Neuronal stem cell (in vitro differentiated cells): ENCODE measurements at regions not wholly inside any gene's neighbourhood (a gene's known extent, or its start where the extent isn't known, plus 50 kb on each side); places are given as distances from the start of the nearest gene placed in this dataset.
"Not testable (repeated sequence)": the region's sequence is repeated elsewhere in the genome, so short reads cannot be mapped to it uniquely, and the experiment has no call there.

Source experiments
- DNase-seq: peaks from one replicate; pipeline ENCODE4 v3.0.0-alpha.2; 2013; ENCODE audit warnings: low spot score
- H2AFZ ChIP-seq: one replicate; pipeline ENCODE4 v1.6.1; 2013; ENCODE audit warnings: mild to moderate bottlenecking, low read length, inconsistent platforms
- H2AK5ac ChIP-seq: 2 replicates; pipeline ENCODE4 v1.6.1; 2013; ENCODE audit warnings: low read depth, mild to moderate bottlenecking, inconsistent platforms, low read length, moderate library complexity, mixed read lengths
- H2BK120ac ChIP-seq: 2 replicates; pipeline ENCODE4 v1.6.1; 2013; ENCODE audit warnings: low read depth, mild to moderate bottlenecking, inconsistent platforms, low read length, moderate library complexity, mixed read lengths
- H2BK12ac ChIP-seq: one replicate; pipeline ENCODE4 v1.6.1; 2013; ENCODE audit warnings: low read length, inconsistent platforms
- H2BK15ac ChIP-seq: 2 replicates; pipeline ENCODE4 v1.6.1; 2013; ENCODE audit warnings: mild to moderate bottlenecking, low read length, inconsistent platforms, mixed read lengths
- H2BK5ac ChIP-seq: one replicate; pipeline ENCODE4 v1.6.1; 2013; ENCODE audit warnings: inconsistent platforms, mild to moderate bottlenecking, low read length, moderate library complexity
- H3K14ac ChIP-seq: one replicate; pipeline ENCODE4 v1.6.1; 2013; ENCODE audit warnings: low read length, inconsistent platforms
- H3K18ac ChIP-seq: 2 replicates; pipeline ENCODE4 v1.6.1; 2013; ENCODE audit warnings: low read length, inconsistent platforms
- H3K23ac ChIP-seq: 2 replicates; pipeline ENCODE4 v1.6.1; 2013; ENCODE audit warnings: low read depth, mild to moderate bottlenecking, mixed read lengths, low read length, inconsistent platforms; ENCODE audit not compliant: poor library complexity
- H3K27ac ChIP-seq: replicated peaks from 3 replicates; pipeline ENCODE4 v1.5.1; 2013; ENCODE audit warnings: low read length, inconsistent platforms
- H3K27me3 ChIP-seq, 3 experiments: 2 replicates each; pipeline ENCODE4 v1.6.1; 2013; ENCODE audit warnings: low read length in 3 of 3, mild to moderate bottlenecking in 2 of 3, inconsistent platforms in 1 of 3, low read depth in 1 of 3, mixed read lengths in 1 of 3, moderate library complexity in 1 of 3; ENCODE audit not compliant: control insufficient read depth in 3 of 3, insufficient read depth in 3 of 3
- H3K36me3 ChIP-seq, 2 donors: replicated peaks in 1 of 2; 2 replicates each; pipeline ENCODE4 v1.6.1; 2013; ENCODE audit warnings: low read length in 2 of 2; ENCODE audit not compliant: control insufficient read depth in 2 of 2, insufficient read depth in 2 of 2
- H3K4ac ChIP-seq: 2 replicates; pipeline ENCODE4 v1.6.1; 2013; ENCODE audit warnings: inconsistent platforms, mild to moderate bottlenecking, low read length, moderate library complexity
- H3K4me1 ChIP-seq, 2 donors: 1 replicate in 1 of 2; 2 replicates in 1 of 2; pipeline ENCODE4 v1.6.1; 2013; ENCODE audit warnings: low read length in 2 of 2, low read depth in 1 of 2; ENCODE audit not compliant: control insufficient read depth in 2 of 2, insufficient read depth in 1 of 2
- H3K4me2 ChIP-seq: one replicate; pipeline ENCODE4 v1.6.1; 2013; ENCODE audit warnings: mild to moderate bottlenecking, low read length, inconsistent platforms; ENCODE audit not compliant: insufficient read depth, poor library complexity, severe bottlenecking
- H3K4me3 ChIP-seq, 2 donors: 2 replicates each; pipeline ENCODE4 v1.5.1; 2013; ENCODE audit warnings: low read length in 2 of 2, mild to moderate bottlenecking in 2 of 2, inconsistent platforms in 1 of 2, moderate library complexity in 1 of 2
- H3K79me1 ChIP-seq: one replicate; pipeline ENCODE4 v1.6.1; 2013; ENCODE audit warnings: low read depth, mild to moderate bottlenecking, inconsistent platforms, low read length, moderate library complexity
- H3K9ac ChIP-seq: one replicate; pipeline ENCODE4 v1.6.1; 2013; ENCODE audit warnings: mild to moderate bottlenecking, low read depth, low read length, inconsistent platforms; ENCODE audit not compliant: poor library complexity
- H3K9me3 ChIP-seq, 2 donors: replicated peaks in 1 of 2; 2 replicates each; pipeline versions ENCODE3 to v1.6.1; 2013; ENCODE audit warnings: low read length in 2 of 2, mild to moderate bottlenecking in 2 of 2, inconsistent platforms in 1 of 2, low read depth in 1 of 2, mixed read lengths in 1 of 2, moderate library complexity in 1 of 2; ENCODE audit not compliant: control insufficient read depth in 2 of 2, insufficient read depth in 1 of 2
- H4K8ac ChIP-seq: one replicate; pipeline ENCODE4 v1.6.1; 2013; ENCODE audit warnings: low read depth, mild to moderate bottlenecking, inconsistent platforms, low read length, moderate library complexity
- H4K91ac ChIP-seq: one replicate; pipeline ENCODE4 v1.6.1; 2013; ENCODE audit warnings: low read length, low read depth, mild to moderate bottlenecking, inconsistent platforms; ENCODE audit not compliant: poor library complexity
- WGBS, 2 donors: extraction: QIAGEN DNeasy Blood & Tissue Kit; methylation state at CpG; one replicate each; pipeline ENCODE4 v1.1.7; 2013; ENCODE audit warnings: missing lambda C conversion rate in 2 of 2, mixed read lengths in 1 of 2; ENCODE audit not compliant: insufficient read length in 2 of 2, insufficient replicate concordance in 1 of 2; ENCODE audit errors: extremely low coverage in 2 of 2; 5-methylcytosine and 5-hydroxymethylcytosine counted together

DNA sequence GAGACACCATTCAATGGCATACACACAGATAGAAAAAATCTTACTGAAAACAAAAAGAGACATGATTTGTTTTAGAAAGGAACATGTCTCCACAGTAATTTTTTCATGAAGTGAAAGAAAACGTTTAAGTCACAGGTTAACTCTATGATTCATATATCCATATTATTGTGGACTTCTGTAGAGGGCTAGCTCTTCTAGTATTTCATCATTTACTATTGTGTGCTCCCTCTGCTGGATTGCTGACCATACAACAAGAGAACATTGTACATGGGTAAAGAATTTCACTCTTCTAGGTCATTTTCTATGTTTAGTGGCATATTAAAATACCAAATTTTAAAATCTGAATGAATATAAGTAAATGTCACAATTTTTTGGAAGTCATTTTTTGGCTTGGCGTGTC, 91.8 kb upstream of the POU3F4 start:
- no peak overlapping the region for H3K18ac ChIP-seq
- H3K27me3 ChIP-seq: no peaks in the 10 kb centered on the region
- H3K36me3 ChIP-seq: no peaks in the 10 kb centered on the region
- no peak overlapping the region for H4K8ac ChIP-seq
- no peak for DNase-seq
- H2AK5ac ChIP-seq: no peak overlapping the region
- no peak overlapping the region for H2BK5ac ChIP-seq
- H3K23ac ChIP-seq: no peak overlapping the region
- no peak overlapping the region for H3K4me3 ChIP-seq
- H3K4ac ChIP-seq: no peak overlapping the region
- no peak overlapping the region for H3K4me2 ChIP-seq
- H3K9me3 ChIP-seq: no peaks in the 10 kb centered on the region
- no peak overlapping the region for H3K14ac ChIP-seq
- no peak overlapping the region for H2BK12ac ChIP-seq
- H3K79me1 ChIP-seq: peaks cover 2% of the 10 kb centered on the region
- H4K91ac ChIP-seq: no peak overlapping the region
- WGBS, 2 donors: no CpG with 5 or more reads among the region's 2 CpGs
- H3K9ac ChIP-seq: no peak overlapping the region
- no peak overlapping the region for H2BK15ac ChIP-seq
- H2AFZ ChIP-seq: no peak overlapping the region
- no peaks in the 10 kb centered on the region for H3K4me1 ChIP-seq
- H3K27ac ChIP-seq: no peak overlapping the region
- no peak overlapping the region for H2BK120ac ChIP-seq

DNA sequence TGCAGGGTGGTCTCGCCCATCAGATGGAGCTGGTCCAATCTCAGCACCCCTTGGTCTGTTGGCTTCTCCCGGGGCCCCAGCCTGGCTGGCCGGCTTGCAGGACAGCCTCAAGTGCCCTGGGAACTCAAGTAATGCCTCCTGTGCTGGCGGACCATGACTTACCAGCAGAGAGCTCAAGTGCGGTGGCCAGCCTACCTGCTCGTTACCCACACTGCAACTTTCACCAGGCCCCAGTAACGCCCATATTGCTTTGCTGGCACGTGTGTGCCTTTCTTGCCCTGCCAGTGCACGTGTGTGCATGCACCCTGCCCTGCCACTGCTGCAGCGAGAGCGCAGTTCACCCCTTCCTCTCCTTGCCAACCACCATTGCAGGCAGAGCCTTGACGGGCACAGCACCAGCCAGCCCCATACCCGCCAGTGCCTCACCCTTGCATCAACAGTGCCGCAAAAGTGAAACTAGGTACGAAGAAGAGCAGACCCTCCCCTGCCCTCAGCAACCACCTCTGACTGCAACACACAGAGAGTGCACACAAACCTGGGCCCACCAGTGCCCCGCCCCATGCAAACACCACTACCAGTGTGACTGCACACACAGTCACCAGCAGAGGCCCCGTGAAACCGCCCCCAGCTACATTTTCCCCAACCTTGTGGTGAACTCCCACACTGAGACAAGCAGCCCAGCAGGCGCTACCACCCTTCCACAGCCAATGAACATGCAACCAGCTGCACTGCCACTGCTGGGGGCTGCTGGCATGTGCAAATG, 88.9 kb upstream of the POU3F4 start:
- no peaks in the 10 kb centered on the region for H3K4me1 ChIP-seq
- no peak overlapping the region for H4K91ac ChIP-seq
- no peak overlapping the region for H3K23ac ChIP-seq
- no peak overlapping the region for H2AFZ ChIP-seq
- peak overlapping the region; percentile 56 for H3K14ac ChIP-seq
- peaks cover 2% of the 10 kb centered on the region for H3K79me1 ChIP-seq
- no peak overlapping the region for H3K18ac ChIP-seq
- no peak overlapping the region for H2BK120ac ChIP-seq
- no peaks in the 10 kb centered on the region for H3K9me3 ChIP-seq
- H3K36me3 ChIP-seq: no peaks in the 10 kb centered on the region
- no CpG with 5 or more reads among the region's 19 CpGs for WGBS, 2 donors
- H3K4me2 ChIP-seq: no peak overlapping the region
- H3K4ac ChIP-seq: no peak overlapping the region
- no peak overlapping the region for H3K27ac ChIP-seq
- H3K9ac ChIP-seq: no peak overlapping the region
- no peak overlapping the region for H2AK5ac ChIP-seq
- no peaks in the 10 kb centered on the region for H3K27me3 ChIP-seq
- DNase-seq: no peak
- H4K8ac ChIP-seq: no peak overlapping the region
- no peak overlapping the region for H2BK15ac ChIP-seq
- no peak overlapping the region for H2BK12ac ChIP-seq
- H2BK5ac ChIP-seq: no peak overlapping the region
- no peak overlapping the region for H3K4me3 ChIP-seq

DNA sequence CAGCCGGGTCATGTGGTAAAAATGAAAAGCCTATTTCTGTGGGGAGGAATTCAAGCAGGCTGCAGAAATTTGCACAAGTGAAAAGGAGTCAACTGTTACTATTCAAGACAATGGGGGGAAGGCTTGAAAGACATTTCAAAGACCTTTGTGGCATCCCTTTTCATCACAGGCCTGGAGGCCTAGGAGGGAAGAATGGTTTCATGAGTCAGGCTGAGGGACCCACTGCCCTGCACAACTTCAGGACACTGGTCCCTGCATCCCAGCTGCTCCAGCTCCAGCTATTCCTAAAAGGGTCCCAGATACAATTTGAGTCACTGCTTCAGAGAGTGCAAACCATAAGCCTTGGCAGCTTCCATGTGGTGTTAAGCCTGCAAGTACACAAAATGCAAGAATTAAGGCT, 85.3 kb upstream of the POU3F4 start:
- Histone ChIP-seq H3K9me3 (no peaks in the 10 kb centered on the region), H3K4me3 (no peak overlapping the region), H3K79me1 (peaks cover 2% of the 10 kb centered on the region), H3K4me1 (no peaks in the 10 kb centered on the region), H3K36me3 (no peaks in the 10 kb centered on the region), H3K4me2 (no peak overlapping the region), H3K27ac (no peak overlapping the region), H2AK5ac (no peak overlapping the region), H2BK12ac (no peak overlapping the region), H2BK5ac (no peak overlapping the region), H2BK15ac (no peak overlapping the region), H4K8ac (no peak overlapping the region), H3K18ac (no peak overlapping the region), H4K91ac (no peak overlapping the region), H2BK120ac (no peak overlapping the region), H3K4ac (no peak overlapping the region), H3K14ac (no peak overlapping the region), H3K23ac (no peak overlapping the region), H3K9ac (no peak overlapping the region), H2AFZ (no peak overlapping the region), H3K27me3 (no peaks in the 10 kb centered on the region)
- no CpG with 5 or more reads among the region's 1 CpG for WGBS, 2 donors
- no peak for DNase-seq

DNA sequence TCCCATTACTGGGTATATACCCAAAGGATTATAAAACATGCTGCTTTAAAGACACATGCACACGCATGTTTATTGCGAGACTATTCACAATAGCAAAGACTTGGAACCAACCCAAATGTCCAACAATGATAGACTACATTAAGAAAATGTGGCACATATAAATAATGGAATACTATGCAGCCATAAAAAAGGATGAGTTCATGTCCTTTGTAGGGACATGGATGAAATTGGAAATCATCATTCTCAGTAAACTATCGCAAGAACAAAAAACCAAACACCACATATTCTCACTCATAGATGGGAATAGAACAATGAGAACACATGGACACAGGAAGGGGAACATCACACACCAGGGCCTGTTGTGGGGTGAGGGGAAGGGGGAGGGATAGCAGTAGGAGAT, 65.5 kb upstream of the POU3F4 start:
- H2BK12ac ChIP-seq, H3K27ac ChIP-seq, H2BK15ac ChIP-seq, H3K23ac ChIP-seq, H3K9me3 ChIP-seq, H3K4me1 ChIP-seq, H3K36me3 ChIP-seq, H4K8ac ChIP-seq, DNase-seq, H3K4me3 ChIP-seq, H3K27me3 ChIP-seq, H3K18ac ChIP-seq, H2AK5ac ChIP-seq, H3K4ac ChIP-seq, H3K79me1 ChIP-seq, H2BK120ac ChIP-seq, H4K91ac ChIP-seq, H2BK5ac ChIP-seq, H3K9ac ChIP-seq, H3K14ac ChIP-seq, H2AFZ ChIP-seq, H3K4me2 ChIP-seq: not testable (repeated sequence)
- no CpG with 5 or more reads among the region's 3 CpGs for WGBS, 2 donors
